NCI-H1048 (cell line): ENCODE measurements at regions not wholly inside any gene's neighbourhood (a gene's known extent, or its start where the extent isn't known, plus 50 kb on each side); places are given as distances from the start of the nearest gene placed in this dataset.

ENCODE experiments used
- DNase-seq: peaks from one replicate; lab custom pipeline; 2025; lab: John Stamatoyannopoulos, UW

- DNase-seq: no peak
These were observed 174.2 kb upstream of the PDGFD start for GRCh38 chr11:104338186-104338585.

GRCh38 chr11:104337273-104337672 is 173.3 kb upstream of the PDGFD start:
- no peak for DNase-seq

GRCh38 chr11:104333977-104334376 is 170.0 kb upstream of the PDGFD start:
- no peak for DNase-seq

GRCh38 chr11:104332110-104332509 is 168.2 kb upstream of the PDGFD start:
- no peak for DNase-seq

GRCh38 chr11:104329078-104329665 is 165.2 kb upstream of the PDGFD start:
- DNase-seq: no peak

- no peak for DNase-seq
These were observed 164.6 kb upstream of the PDGFD start for GRCh38 chr11:104328512-104328907.

- DNase-seq: no peak
These were observed 164.0 kb upstream of the PDGFD start for GRCh38 chr11:104327861-104328511.

- DNase-seq: no peak
These were observed 161.1 kb upstream of the PDGFD start for GRCh38 chr11:104325093-104325492.

- no peak for DNase-seq
These were observed 160.3 kb upstream of the PDGFD start for GRCh38 chr11:104324276-104324675.

- no peak for DNase-seq
These were observed 159.9 kb upstream of the PDGFD start for GRCh38 chr11:104323841-104324240.

GRCh38 chr11:104322696-104323095 is 158.7 kb upstream of the PDGFD start:
- no peak for DNase-seq

- no peak for DNase-seq
These were observed 157.0 kb upstream of the PDGFD start for GRCh38 chr11:104320956-104321355.

- DNase-seq: no peak
These were observed 156.2 kb upstream of the PDGFD start for GRCh38 chr11:104320097-104320496.

- no peak for DNase-seq
These were observed 155.4 kb upstream of the PDGFD start for GRCh38 chr11:104319396-104319795.

- no peak for DNase-seq
These were observed 143.0 kb upstream of the PDGFD start for GRCh38 chr11:104306862-104307474.

- DNase-seq: no peak
These were observed 137.8 kb upstream of the PDGFD start for GRCh38 chr11:104301776-104302175.

GRCh38 chr11:104291646-104292045 is 127.7 kb upstream of the PDGFD start:
- no peak for DNase-seq

- DNase-seq: no peak
These were observed 122.2 kb upstream of the PDGFD start for GRCh38 chr11:104286129-104286528.

- DNase-seq: no peak
These were observed 115.6 kb upstream of the PDGFD start for GRCh38 chr11:104279587-104279986.

- no peak for DNase-seq
These were observed 112.0 kb upstream of the PDGFD start for GRCh38 chr11:104275992-104276391.

GRCh38 chr11:104260456-104260855 is 96.5 kb upstream of the PDGFD start:
- no peak for DNase-seq

GRCh38 chr11:104259121-104259610 is 95.2 kb upstream of the PDGFD start:
- no peak for DNase-seq

- no peak for DNase-seq
These were observed 92.6 kb upstream of the PDGFD start for GRCh38 chr11:104256525-104256924.
